ENCODE measurements at regions not wholly inside any gene's neighbourhood (a gene's known extent, or its start where the extent isn't known, plus 50 kb on each side); places are given as distances from the start of the nearest gene placed in this dataset.
"Not testable (repeated sequence)": the region's sequence is repeated elsewhere in the genome, so short reads cannot be mapped to it uniquely, and the experiment has no call there.

- no peak for DNase-seq
Observed at GRCh38 chr5:163889369-163889768, 383.9 kb downstream of the MAT2B start.

GRCh38 chr5:163890261-163890660 is 384.8 kb downstream of the MAT2B start:
- no peak for DNase-seq

- DNase-seq = no peak
Observed at GRCh38 chr5:163893281-163893680, 387.9 kb downstream of the MAT2B start.

GRCh38 chr5:163894645-163895044 is 389.2 kb downstream of the MAT2B start:
- no peak for DNase-seq

GRCh38 chr5:163898873-163899272 is 393.5 kb downstream of the MAT2B start:
- DNase-seq = no peak

GRCh38 chr5:163907783-163908182 is 402.4 kb downstream of the MAT2B start:
- not testable (repeated sequence) for DNase-seq

- no peak for DNase-seq
Observed at GRCh38 chr5:163908253-163908652, 402.8 kb downstream of the MAT2B start.

GRCh38 chr5:163910226-163910625 is 404.8 kb downstream of the MAT2B start:
- no peak for DNase-seq

GRCh38 chr5:163912046-163912445 is 406.6 kb downstream of the MAT2B start:
- DNase-seq = no peak

- DNase-seq = no peak
Observed at GRCh38 chr5:163913548-163913947, 408.1 kb downstream of the MAT2B start.

GRCh38 chr5:163914910-163915309 is 409.5 kb downstream of the MAT2B start:
- DNase-seq = no peak

- DNase-seq = no peak
Observed at GRCh38 chr5:163915481-163915961, 410.1 kb downstream of the MAT2B start.

GRCh38 chr5:163916376-163916775 is 411.0 kb downstream of the MAT2B start:
- DNase-seq = no peak

- DNase-seq = no peak
Observed at GRCh38 chr5:163916861-163917260, 411.4 kb downstream of the MAT2B start.

- DNase-seq = no peak
Observed at GRCh38 chr5:163917747-163918146, 412.3 kb downstream of the MAT2B start.

- DNase-seq = not testable (repeated sequence)
Observed at GRCh38 chr5:163934990-163935389, 429.6 kb downstream of the MAT2B start.

GRCh38 chr5:163938595-163938994 is 433.2 kb downstream of the MAT2B start:
- no peak for DNase-seq

GRCh38 chr5:163941079-163941478 is 435.7 kb downstream of the MAT2B start:
- no peak for DNase-seq

- no peak for DNase-seq
Observed at GRCh38 chr5:163943546-163943945, 438.1 kb downstream of the MAT2B start.

- no peak for DNase-seq
Observed at GRCh38 chr5:163944738-163945137, 439.3 kb downstream of the MAT2B start.

- DNase-seq = no peak
Observed at GRCh38 chr5:163947848-163948666, 442.6 kb downstream of the MAT2B start.

- no peak for DNase-seq
Observed at GRCh38 chr5:163950248-163950647, 444.8 kb downstream of the MAT2B start.

GRCh38 chr5:163951069-163951468 is 445.6 kb downstream of the MAT2B start:
- DNase-seq = no peak

- DNase-seq = no peak
Observed at GRCh38 chr5:163953901-163954300, 448.5 kb downstream of the MAT2B start.

GRCh38 chr5:163961230-163961629 is 455.8 kb downstream of the MAT2B start:
- not testable (repeated sequence) for DNase-seq

Data from CD4-positive, alpha-beta T cell treated with Interleukin-6 for 4 hours (primary cell).